ENCODE measurements at regions not wholly inside any gene's neighbourhood (a gene's known extent, or its start where the extent isn't known, plus 50 kb on each side); places are given as distances from the start of the nearest gene placed in this dataset.

DNA sequence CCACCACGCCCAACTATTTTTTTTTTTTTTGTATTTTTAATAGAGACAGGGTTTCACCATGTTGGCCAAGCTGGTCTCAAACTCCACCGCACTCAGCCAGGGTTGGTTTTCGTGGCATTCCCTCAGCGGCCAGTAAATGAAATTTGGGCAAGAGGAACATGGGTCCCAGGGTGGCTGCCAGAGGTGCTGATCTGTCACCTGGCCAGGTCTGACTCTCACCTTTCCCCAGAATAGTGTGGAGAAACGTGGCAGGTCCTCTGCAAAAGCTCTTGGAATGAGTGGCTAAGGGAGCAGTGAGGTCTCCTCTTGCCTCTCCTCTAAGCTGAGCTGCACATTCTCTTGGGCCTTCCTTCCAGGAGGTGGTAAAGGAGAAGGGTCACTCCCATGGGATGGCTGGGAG lies 170.1 kb downstream of the IRX2 start:
- FAIRE-seq (no peak), DNase-seq (ENCODE audit: low read depth) (no peak)
- no peak overlapping the region for H3K4me3 ChIP-seq (ENCODE audit: insufficient read depth, low read depth, low read length)
- H4K20me1 ChIP-seq (ENCODE audit: insufficient read depth, low read length): no peaks in the 10 kb centered on the region
- Mint-ChIP-seq H3K4me3 (ENCODE audit: unreplicated experiment) (no peak overlapping the region), H3K27me3 (ENCODE audit: low read depth, unreplicated experiment) (peaks cover 27% of the 10 kb centered on the region), H3K36me3 (ENCODE audit: low read depth, unreplicated experiment) (no peaks in the 10 kb centered on the region), H3K9me3 (ENCODE audit: unreplicated experiment) (peaks cover 2% of the 10 kb centered on the region), H3K4me1 (ENCODE audit: low read depth, unreplicated experiment) (no peaks in the 10 kb centered on the region), H3K27ac (ENCODE audit: unreplicated experiment) (no peak overlapping the region)
- H3K9ac ChIP-seq (ENCODE audit: low read length): no peak overlapping the region
- no peaks in the 10 kb centered on the region for H3K36me3 ChIP-seq (ENCODE audit: insufficient read depth, low read length)
- H2AFZ ChIP-seq (ENCODE audit: low read depth, low read length): no peak overlapping the region
- no peaks in the 10 kb centered on the region for H3K79me2 ChIP-seq (ENCODE audit: insufficient read depth, low read length)
- peaks cover 10% of the 10 kb centered on the region for H3K9me3 ChIP-seq (ENCODE audit: insufficient read depth, low read depth, low read length)
- H3K4me1 ChIP-seq (ENCODE audit: insufficient read depth, low read length): no peaks in the 10 kb centered on the region
- H3K27ac ChIP-seq (ENCODE audit: low read depth, low read length): no peak overlapping the region
- no peak overlapping the region for H3K4me2 ChIP-seq (ENCODE audit: low read length)
- TF ChIP-seq EZH2 (IDR thresholded peaks at IDR 0.05; ENCODE audit: insufficient read depth, low read length) (no peak), CTCF (IDR thresholded peaks at IDR 0.05; ENCODE audit: insufficient read depth, low read depth, low read length) (no peak)
- no peaks in the 10 kb centered on the region for H3K27me3 ChIP-seq (ENCODE audit: insufficient read depth, low read length)

GRCh38 chr5:2579126-2579525 lies 172.4 kb downstream of the IRX2 start:
- DNase-seq (ENCODE audit: low read depth): no peak
- no peaks in the 10 kb centered on the region for H3K36me3 Mint-ChIP-seq (ENCODE audit: low read depth, unreplicated experiment)

More at GRCh38 chr5:2579126-2579525, 172.4 kb downstream of the IRX2 start:
- no peak overlapping the region for H3K27ac Mint-ChIP-seq (ENCODE audit: unreplicated experiment)
- Histone ChIP-seq H3K79me2 (ENCODE audit: insufficient read depth, low read length) (no peaks in the 10 kb centered on the region), H3K4me1 (ENCODE audit: insufficient read depth, low read length) (no peaks in the 10 kb centered on the region), H3K27ac (ENCODE audit: low read depth, low read length) (no peak overlapping the region), H4K20me1 (ENCODE audit: insufficient read depth, low read length) (no peaks in the 10 kb centered on the region), H3K4me2 (ENCODE audit: low read length) (no peak overlapping the region), H3K27me3 (ENCODE audit: insufficient read depth, low read length) (no peaks in the 10 kb centered on the region), H2AFZ (ENCODE audit: low read depth, low read length) (no peak overlapping the region), H3K9me3 (ENCODE audit: insufficient read depth, low read depth, low read length) (peaks cover 2% of the 10 kb centered on the region), H3K4me3 (ENCODE audit: insufficient read depth, low read depth, low read length) (no peak overlapping the region), H3K9ac (ENCODE audit: low read length) (no peak overlapping the region), H3K36me3 (ENCODE audit: insufficient read depth, low read length) (no peaks in the 10 kb centered on the region)
- no peak overlapping the region for H3K4me3 Mint-ChIP-seq (ENCODE audit: unreplicated experiment)
- peaks cover 2% of the 10 kb centered on the region for H3K4me1 Mint-ChIP-seq (ENCODE audit: low read depth, unreplicated experiment)
- TF ChIP-seq CTCF (IDR thresholded peaks at IDR 0.05; ENCODE audit: insufficient read depth, low read depth, low read length) (no peak), EZH2 (IDR thresholded peaks at IDR 0.05; ENCODE audit: insufficient read depth, low read length) (no peak)
- H3K27me3 Mint-ChIP-seq (ENCODE audit: low read depth, unreplicated experiment): peaks cover 29% of the 10 kb centered on the region
- no peak for FAIRE-seq
- no peaks in the 10 kb centered on the region for H3K9me3 Mint-ChIP-seq (ENCODE audit: unreplicated experiment)

All from astrocyte (in vitro differentiated cells and primary cell).